ENCODE measurements at regions not wholly inside any gene's neighbourhood (a gene's known extent, or its start where the extent isn't known, plus 50 kb on each side); places are given as distances from the start of the nearest gene placed in this dataset.

GRCh38 chr1:213874789-213875188 is 113.0 kb upstream of the PROX1 start:
- Histone ChIP-seq H4K20me1 (ENCODE audit: insufficient read depth) (no peaks in the 10 kb centered on the region), H3F3A (replicated peaks; ENCODE audit: insufficient read depth) (no peaks in the 10 kb centered on the region), H3K4me1 (ENCODE audit: control insufficient read depth in 1 of 2, insufficient read depth in 2 of 2, low read depth in 1 of 2, low read length in 1 of 2) (no peaks in the 10 kb centered on the region), H3K9me3 (no peaks in the 10 kb centered on the region), H2AFZ (ENCODE audit: low read depth) (no peak overlapping the region), H3K4me3 (ENCODE audit: low read depth in 2 of 2, low read length in 1 of 2) (no peak overlapping the region), H3K27me3 (ENCODE audit: insufficient read depth) (no peaks in the 10 kb centered on the region), H3K27ac (ENCODE audit: low read depth in 2 of 2, low read length in 1 of 2) (no peak overlapping the region), H3K36me3 (replicated peaks in 1 of 2; ENCODE audit: control insufficient read depth in 1 of 2, insufficient read depth in 2 of 2, low read length in 1 of 2) (no peaks in the 10 kb centered on the region), H3K9me2 (no peaks in the 10 kb centered on the region), H3K79me2 (ENCODE audit: insufficient read depth) (no peaks in the 10 kb centered on the region), H3K9ac (no peak overlapping the region), H3K4me2 (no peak overlapping the region)
- ChIA-PET CTCF (interaction anchor here (0.8 to 1.2 kb wide), 2 partner anchors 9 to 11 kb away, joined by 3 read pairs; no protein-coding TSS in a partner anchor), POLR2A (interaction anchor here (1.3 kb wide), 1 partner anchor 10 kb away, joined by 3 read pairs; no protein-coding TSS in a partner anchor)
- TF ChIP-seq JUND (IDR thresholded peaks at IDR 0.05) (no peak), MXI1 (IDR thresholded peaks at IDR 0.05; ENCODE audit: low read depth, low read length) (no peak), USF1 (IDR thresholded peaks at IDR 0.05; ENCODE audit: borderline replicate concordance, low read depth) (no peak), PBX3 (IDR thresholded peaks at IDR 0.05) (no peak), RXRA (IDR thresholded peaks at IDR 0.05; ENCODE audit: borderline replicate concordance, low read depth) (no peak), ELF1 (IDR thresholded peaks at IDR 0.05) (no peak), RCOR1 (IDR thresholded peaks at IDR 0.05; ENCODE audit: low read length) (no peak), YY1 (IDR thresholded peaks at IDR 0.05; ENCODE audit: low read depth) (no peak), EP300 (IDR thresholded peaks at IDR 0.05; ENCODE audit: borderline replicate concordance in 1 of 2, low read depth in 1 of 2, low read length in 1 of 2) (no peak), ZBTB33 (IDR thresholded peaks at IDR 0.05; ENCODE audit: borderline replicate concordance, low read depth) (no peak), FOSL2 (IDR thresholded peaks at IDR 0.05; ENCODE audit: borderline replicate concordance, low read depth) (no peak), GATA2 (CRISPR knock-in tag; IDR thresholded peaks at IDR 0.05) (no peak)
- 33% methylated on average over 7 of the region's 7 CpGs for WGBS (ENCODE audit: low lambda C conversion rate)
- DNase-seq, result no peak

GRCh38 chr1:213876531-213876930 is 111.2 kb upstream of the PROX1 start:
- no peaks in the 10 kb centered on the region for H3K9me2 ChIP-seq
- DNase-seq, result no peak
- H3K36me3 ChIP-seq (replicated peaks in 1 of 2; ENCODE audit: control insufficient read depth in 1 of 2, insufficient read depth in 2 of 2, low read length in 1 of 2), result no peaks in the 10 kb centered on the region
- TF ChIP-seq TCF12 (IDR thresholded peaks at IDR 0.05) (no peak), TAF1 (IDR thresholded peaks at IDR 0.05; ENCODE audit: borderline replicate concordance, low read depth, low read length) (no peak), USF2 (IDR thresholded peaks at IDR 0.05; ENCODE audit: borderline replicate concordance, low read depth, low read length) (no peak), EZH2phosphoT487 (IDR thresholded peaks at IDR 0.05; ENCODE audit: borderline replicate concordance, low read depth) (no peak), SMC3 (IDR thresholded peaks at IDR 0.05; ENCODE audit: low read depth, low read length) (no peak), JUND (IDR thresholded peaks at IDR 0.05) (no peak), POLR2AphosphoS5 (IDR thresholded peaks at IDR 0.05; ENCODE audit: low read depth, low read length) (no peak), ELF1 (IDR thresholded peaks at IDR 0.05) (no peak), IRF3 (IDR thresholded peaks at IDR 0.05; ENCODE audit: low read depth, low read length) (no peak), MXI1 (IDR thresholded peaks at IDR 0.05; ENCODE audit: low read depth, low read length) (no peak)
- H3K79me2 ChIP-seq (ENCODE audit: insufficient read depth), result no peaks in the 10 kb centered on the region
- H3K27ac ChIP-seq (ENCODE audit: low read depth in 2 of 2, low read length in 1 of 2), result no peak overlapping the region
- H3K9ac ChIP-seq, result no peak overlapping the region
- no peak overlapping the region for H3K4me2 ChIP-seq
- POLR2A ChIA-PET, result no interaction called here
- no peak overlapping the region for H3K4me3 ChIP-seq (ENCODE audit: low read depth in 2 of 2, low read length in 1 of 2)
- no peak overlapping the region for H2AFZ ChIP-seq (ENCODE audit: low read depth)
- no peaks in the 10 kb centered on the region for H3F3A ChIP-seq (replicated peaks; ENCODE audit: insufficient read depth)
- H3K27me3 ChIP-seq (ENCODE audit: insufficient read depth), result no peaks in the 10 kb centered on the region
- H3K4me1 ChIP-seq (ENCODE audit: control insufficient read depth in 1 of 2, insufficient read depth in 2 of 2, low read depth in 1 of 2, low read length in 1 of 2), result no peaks in the 10 kb centered on the region
- no peaks in the 10 kb centered on the region for H3K9me3 ChIP-seq
- H4K20me1 ChIP-seq (ENCODE audit: insufficient read depth), result no peaks in the 10 kb centered on the region
- CTCF ChIA-PET, result interaction anchor here (1.3 kb wide), 1 partner anchor 16 kb away, joined by 3 read pairs; no protein-coding TSS in a partner anchor

All from SK-N-SH (cell line).